ENCODE measurements at regions not wholly inside any gene's neighbourhood (a gene's known extent, or its start where the extent isn't known, plus 50 kb on each side); places are given as distances from the start of the nearest gene placed in this dataset.

GRCh38 chr12:16435875-16436554 lies 88.6 kb downstream of the MGST1 start:
- H3K36me3 ChIP-seq = no peaks in the 10 kb centered on the region
- no peak for TF ChIP-seq CTCF (IDR thresholded peaks at IDR 0.05)
- no peak for TF ChIP-seq POLR2A (IDR thresholded peaks at IDR 0.05)
- no peak overlapping the region for H3K4me3 ChIP-seq
- no peak overlapping the region for H3K27ac ChIP-seq
- no peak for ATAC-seq
- DNase-seq = no peak
- H3K4me1 ChIP-seq = no peaks in the 10 kb centered on the region
- H3K27me3 ChIP-seq = no peaks in the 10 kb centered on the region
- WGBS, 4 donors = 80 to 89% (median 82%) methylated on average over 3 of the region's 3 CpGs
- peaks cover 0 to 3% (median 0%) of the 10 kb centered on the region in 12 donors for H3K9me3 ChIP-seq
- intact Hi-C loops (cut with DNase I) = no loop called here

- DNase-seq (no peak), ATAC-seq (no peak)
- TF ChIP-seq POLR2A (IDR thresholded peaks at IDR 0.05) (no peak), CTCF (IDR thresholded peaks at IDR 0.05) (no peak)
- no peaks in the 10 kb centered on the region for H3K27me3 ChIP-seq
- H3K36me3 ChIP-seq = no peaks in the 10 kb centered on the region
- no peak overlapping the region for H3K4me3 ChIP-seq
- no peaks in the 10 kb centered on the region for H3K4me1 ChIP-seq
- H3K27ac ChIP-seq = no peak overlapping the region
- intact Hi-C loops (cut with DNase I) = no loop called here
- H3K9me3 ChIP-seq = peaks cover 0 to 13% (median 0%) of the 10 kb centered on the region in 12 donors
- 55 to 66% (median 57%) methylated on average over 5 of the region's 5 CpGs for WGBS, 4 donors
Observed at GRCh38 chr12:16437281-16437816, 89.9 kb downstream of the MGST1 start.

- no peak overlapping the region for H3K4me3 ChIP-seq
- no peaks in the 10 kb centered on the region for H3K4me1 ChIP-seq
- H3K27me3 ChIP-seq = no peaks in the 10 kb centered on the region
- peaks cover 0 to 15% (median 0%) of the 10 kb centered on the region in 12 donors for H3K9me3 ChIP-seq
- TF ChIP-seq CTCF (IDR thresholded peaks at IDR 0.05) = no peak
- no peak for TF ChIP-seq POLR2A (IDR thresholded peaks at IDR 0.05)
- ATAC-seq (no peak), DNase-seq (no peak)
- WGBS, 4 donors = 75 to 84% (median 82%) methylated on average over 2 of the region's 2 CpGs
- H3K36me3 ChIP-seq = no peaks in the 10 kb centered on the region
- intact Hi-C loops (cut with DNase I) = no loop called here
- no peak overlapping the region for H3K27ac ChIP-seq
Observed at GRCh38 chr12:16437926-16438325, 90.5 kb downstream of the MGST1 start.

GRCh38 chr12:16449459-16449858 lies 102.0 kb downstream of the MGST1 start:
- no peaks in the 10 kb centered on the region for H3K4me1 ChIP-seq
- TF ChIP-seq CTCF (IDR thresholded peaks at IDR 0.05) (no peak), POLR2A (IDR thresholded peaks at IDR 0.05) (no peak)
- ATAC-seq (no peak), DNase-seq (no peak)
- 68 to 77% (median 73%) methylated on average over 2 of the region's 2 CpGs for WGBS, 4 donors
- H3K9me3 ChIP-seq = no peaks in the 10 kb centered on the region
- no peaks in the 10 kb centered on the region for H3K36me3 ChIP-seq
- H3K27me3 ChIP-seq = no peaks in the 10 kb centered on the region
- intact Hi-C loops (cut with DNase I) = no loop called here
- no peak overlapping the region for H3K27ac ChIP-seq
- no peak overlapping the region for H3K4me3 ChIP-seq
